PC-3 (cell line): ENCODE measurements at regions not wholly inside any gene's neighbourhood (a gene's known extent, or its start where the extent isn't known, plus 50 kb on each side); places are given as distances from the start of the nearest gene placed in this dataset.

Experiments used
- CTCF ChIP-seq: fragments of 300-600 bp; sonication (generic); conservative IDR thresholded peaks from 2 replicates; pipeline ENCODE4 v1.5.1; 2017; ENCODE audit warnings: antibody characterized with exemption, low read depth, mild to moderate bottlenecking, low read length
- EZH2 ChIP-seq: fragments of 300-600 bp; sonication (generic); IDR thresholded peaks from one replicate; pipeline ENCODE4 v1.6.1; 2017; ENCODE audit warnings: antibody characterized with exemption, mild to moderate bottlenecking, low read length; ENCODE audit not compliant: unreplicated experiment

DNA sequence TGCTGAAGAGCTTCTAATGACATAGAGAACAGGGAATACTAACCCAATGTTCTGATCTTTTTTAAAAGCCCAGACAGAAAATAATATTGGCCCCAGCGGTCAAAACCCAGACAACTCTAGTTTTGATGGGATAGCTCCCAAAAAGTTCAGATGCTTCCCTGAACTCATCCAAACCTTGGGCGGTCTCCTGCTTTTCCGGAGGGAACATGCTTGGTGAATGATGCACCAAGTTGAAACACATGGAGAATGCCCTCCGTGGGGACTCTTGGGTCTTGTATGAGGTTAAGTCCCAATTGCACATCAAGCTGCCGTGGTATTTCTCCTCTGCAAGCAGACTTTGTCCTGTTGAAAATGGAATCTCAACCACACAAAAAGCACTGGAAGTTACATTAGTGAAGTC lies 120.7 kb upstream of the CTAGE1 start:
- TF ChIP-seq CTCF (no peak), EZH2 (no peak)
